Naive thymus-derived CD4-positive, alpha-beta T cell (primary cell): ENCODE measurements at regions not wholly inside any gene's neighbourhood (a gene's known extent, or its start where the extent isn't known, plus 50 kb on each side); places are given as distances from the start of the nearest gene placed in this dataset.

Experiments used
- ATAC-seq: fragments of 150-1000 bp; cut with Tn5 transposase; 2 replicates; pipeline ENCODE4 v1.10.0; 2021; ENCODE audit warnings: mild to moderate bottlenecking, moderate library complexity
- CTCF ChIA-PET: fragments of 350-600 bp; sonication (Branson Sonifier 250); formaldehyde crosslinking; loops from one replicate; lab custom pipeline; 2021; ENCODE audit warnings: antibody characterized with exemption; lab: Charles Lee
- POLR2A ChIA-PET: fragments of 350-600 bp; sonication (Branson Sonifier 250); formaldehyde crosslinking; loops from one replicate; lab custom pipeline; 2021; ENCODE audit warnings: antibody characterized with exemption, inconsistent platforms; lab: Charles Lee
- DNase-seq, 9 donors: peaks; one replicate each; pipeline versions ENCODE4 v3.0.0 to v3.0.0-alpha.2; 2020 to 2022; ENCODE audit warnings: mixed read lengths in 1 of 9
- H3K27ac ChIP-seq: one replicate; pipeline ENCODE4 v1.7.0; 2013; ENCODE audit warnings: mild to moderate bottlenecking, low read depth, low read length, moderate library complexity
- H3K27me3 ChIP-seq, 2 donors: one replicate each; pipeline ENCODE4 v1.7.0; 2013; ENCODE audit warnings: low read length in 2 of 2, mild to moderate bottlenecking in 2 of 2, moderate library complexity in 2 of 2; ENCODE audit not compliant: control insufficient read depth in 2 of 2, insufficient read depth in 2 of 2
- H3K36me3 ChIP-seq, 3 experiments: 1 replicate in 2 of 3; 2 replicates in 1 of 3; pipeline ENCODE4 v1.7.0; 2013; ENCODE audit warnings: low read length in 3 of 3, mild to moderate bottlenecking in 3 of 3, moderate library complexity in 1 of 3; ENCODE audit not compliant: insufficient read depth in 3 of 3, control insufficient read depth in 2 of 3
- H3K4me1 ChIP-seq, 2 donors: one replicate each; pipeline ENCODE4 v1.7.0; 2013; ENCODE audit warnings: low read length in 2 of 2, mild to moderate bottlenecking in 2 of 2, moderate library complexity in 1 of 2; ENCODE audit not compliant: control insufficient read depth in 2 of 2, insufficient read depth in 2 of 2
- H3K4me3 ChIP-seq: 2 replicates; pipeline ENCODE4 v1.7.0; 2013; ENCODE audit warnings: mild to moderate bottlenecking, low read length
- H3K9me3 ChIP-seq, 3 experiments: 1 replicate in 2 of 3; 2 replicates in 1 of 3; pipeline ENCODE4 v1.7.0; 2013; ENCODE audit warnings: low read length in 3 of 3; ENCODE audit not compliant: control insufficient read depth in 2 of 3
- H3K27ac Mint-ChIP-seq, 9 donors: one replicate each; pipeline ENCODE4 v1.8.0; 2020 to 2022; ENCODE audit warnings: mixed read lengths in 9 of 9, mild to moderate bottlenecking in 8 of 9, moderate library complexity in 5 of 9, inconsistent platforms in 2 of 9
- H3K27me3 Mint-ChIP-seq, 5 donors: one replicate each; pipeline ENCODE4 v1.8.0; 2021 to 2022; ENCODE audit warnings: mixed read lengths in 5 of 5, mild to moderate bottlenecking in 1 of 5
- H3K36me3 Mint-ChIP-seq, 5 donors: one replicate each; pipeline ENCODE4 v1.8.0; 2020 to 2022; ENCODE audit warnings: mixed read lengths in 5 of 5, mild to moderate bottlenecking in 3 of 5, inconsistent platforms in 1 of 5
- H3K4me1 Mint-ChIP-seq, 7 donors: one replicate each; pipeline ENCODE4 v1.8.0; 2020 to 2022; ENCODE audit warnings: mixed read lengths in 7 of 7, mild to moderate bottlenecking in 3 of 7, inconsistent platforms in 1 of 7
- H3K4me3 Mint-ChIP-seq, 10 donors: one replicate each; pipeline ENCODE4 v1.8.0; 2020 to 2022; ENCODE audit warnings: mild to moderate bottlenecking in 10 of 10, mixed read lengths in 10 of 10, moderate library complexity in 6 of 10, inconsistent platforms in 2 of 10
- H3K9me3 Mint-ChIP-seq, 11 donors: one replicate each; pipeline ENCODE4 v1.8.0; 2020 to 2022; ENCODE audit warnings: mixed read lengths in 11 of 11, mild to moderate bottlenecking in 4 of 11, inconsistent platforms in 1 of 11, moderate library complexity in 1 of 11
- intact Hi-C, 2 donors: fragments of 100-400 bp; cut with micrococcal nuclease; formaldehyde crosslinking; loops; one replicate each; pipeline ENCODE4 v1.15.1; 2023

DNA sequence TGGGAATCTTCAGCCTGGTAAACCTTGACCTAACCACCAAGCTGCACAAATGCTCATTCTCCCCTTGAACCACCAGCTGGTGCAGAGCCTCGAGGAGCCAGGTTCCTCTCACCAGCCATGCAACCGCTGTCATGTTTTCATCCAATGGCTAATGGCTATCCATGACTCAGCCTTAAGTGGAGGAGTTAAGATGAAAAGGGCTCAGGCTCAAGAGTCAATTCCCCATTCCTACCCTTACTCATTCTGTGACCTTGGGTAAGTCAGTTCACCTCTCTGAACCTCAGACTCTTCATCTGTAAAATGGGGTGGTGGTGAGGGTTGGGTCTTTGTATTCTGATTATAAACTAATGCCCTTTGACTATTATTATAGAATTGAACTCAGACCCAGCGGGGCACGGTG, 515.6 kb downstream of the SHQ1 start:
- Histone ChIP-seq H3K4me1 (no peaks in the 10 kb centered on the region), H3K9me3 (no peaks in the 10 kb centered on the region), H3K27me3 (no peaks in the 10 kb centered on the region), H3K27ac (no peak overlapping the region), H3K36me3 (no peaks in the 10 kb centered on the region), H3K4me3 (no peak overlapping the region)
- Mint-ChIP-seq H3K27ac (no peak overlapping the region), H3K9me3 (peaks cover 0 to under 1% (median 0%) of the 10 kb centered on the region in 11 donors), H3K4me1 (peaks cover 0 to 11% (median 0%) of the 10 kb centered on the region in 7 donors), H3K36me3 (peaks cover 0 to under 1% (median 0%) of the 10 kb centered on the region in 5 donors), H3K4me3 (no peak overlapping the region), H3K27me3 (peaks cover 0 to 9% (median 0%) of the 10 kb centered on the region in 5 donors)
- DNase-seq (no peak), ATAC-seq (no peak)
- CTCF ChIA-PET: no interaction called here
- POLR2A ChIA-PET: no interaction called here
- intact Hi-C loops: loop anchor here in 1 of 2 donors (2.0 kb wide), 1 partner anchor 14 kb away; no protein-coding TSS in a partner anchor

DNA sequence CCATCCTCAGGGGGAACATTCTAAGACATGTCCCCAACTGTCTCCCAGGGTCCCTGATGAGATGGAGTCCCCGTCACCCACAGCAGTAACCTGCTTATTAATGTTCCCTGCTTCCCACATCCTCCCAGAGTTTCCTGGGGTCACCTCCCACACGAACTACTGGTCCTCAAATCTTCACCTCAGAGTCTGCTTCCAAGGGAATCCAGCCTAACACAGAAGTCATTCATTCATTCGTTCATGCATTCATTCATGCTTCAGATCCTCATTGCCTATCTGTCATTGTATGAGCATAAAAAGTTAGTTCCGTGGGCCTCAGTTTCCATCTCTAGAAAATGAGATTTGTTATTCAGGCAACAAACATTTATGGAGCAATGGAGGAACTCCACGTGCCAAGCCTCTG, 516.2 kb downstream of the SHQ1 start:
- H3K4me1 Mint-ChIP-seq: peaks cover 0 to 11% (median 0%) of the 10 kb centered on the region in 7 donors
- H3K4me3 ChIP-seq: no peak overlapping the region
- H3K36me3 Mint-ChIP-seq: peaks cover 0 to 5% (median 0%) of the 10 kb centered on the region in 5 donors
- CTCF ChIA-PET: no interaction called here
- no peaks in the 10 kb centered on the region for H3K36me3 ChIP-seq
- H3K9me3 Mint-ChIP-seq: peaks cover 0 to 7% (median 0%) of the 10 kb centered on the region in 11 donors
- no peak overlapping the region for H3K27ac ChIP-seq
- ATAC-seq (no peak), DNase-seq (no peak)
- intact Hi-C loops: loop anchor here in 1 of 2 donors (2.0 kb wide), 1 partner anchor 15 kb away; no protein-coding TSS in a partner anchor
- POLR2A ChIA-PET: no interaction called here
- no peak overlapping the region for H3K4me3 Mint-ChIP-seq
- no peaks in the 10 kb centered on the region for H3K4me1 ChIP-seq
- H3K27me3 ChIP-seq: no peaks in the 10 kb centered on the region
- no peaks in the 10 kb centered on the region for H3K9me3 ChIP-seq
- H3K27ac Mint-ChIP-seq: peak overlapping the region in 1 of 9 donors; percentile 70
- H3K27me3 Mint-ChIP-seq: peaks cover 0 to 10% (median 0%) of the 10 kb centered on the region in 5 donors

DNA sequence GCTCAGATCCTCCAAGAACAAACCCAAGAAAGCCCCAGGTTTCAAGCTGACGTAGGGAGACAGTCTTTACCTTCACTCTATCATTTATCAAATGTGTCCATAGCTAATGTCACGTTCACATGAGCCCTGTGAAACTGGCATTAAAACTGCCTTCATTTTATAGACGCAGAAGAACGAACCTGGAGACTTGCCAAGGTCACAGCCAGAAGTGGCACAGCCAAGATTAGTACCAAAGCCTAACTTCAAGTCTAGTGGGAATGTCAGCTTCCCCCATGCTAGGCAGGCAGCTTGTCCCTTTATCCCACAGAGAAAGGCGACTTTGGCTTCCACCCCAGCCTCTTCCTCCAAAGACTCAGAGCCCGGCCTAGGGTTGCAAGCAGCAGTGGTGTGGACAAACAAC, 517.2 kb downstream of the SHQ1 start:
- H3K27ac Mint-ChIP-seq: peak overlapping the region in 1 of 9 donors; percentile 72
- H3K4me1 Mint-ChIP-seq: peaks cover 0 to 11% (median 0%) of the 10 kb centered on the region in 7 donors
- H3K27me3 Mint-ChIP-seq: peaks cover 0 to 11% (median 0%) of the 10 kb centered on the region in 5 donors
- CTCF ChIA-PET: no interaction called here
- Histone ChIP-seq H3K9me3 (no peaks in the 10 kb centered on the region), H3K27me3 (no peaks in the 10 kb centered on the region), H3K4me1 (no peaks in the 10 kb centered on the region), H3K4me3 (no peak overlapping the region), H3K27ac (no peak overlapping the region), H3K36me3 (no peaks in the 10 kb centered on the region)
- intact Hi-C loops: no loop called here
- POLR2A ChIA-PET: interaction anchor here (1.5 kb wide), 1 partner anchor 40 kb away, joined by 3 read pairs; no protein-coding TSS in a partner anchor
- peaks cover 0 to 9% (median 0%) of the 10 kb centered on the region in 11 donors for H3K9me3 Mint-ChIP-seq
- H3K4me3 Mint-ChIP-seq: no peak overlapping the region
- DNase-seq (no peak), ATAC-seq (no peak)
- H3K36me3 Mint-ChIP-seq: peaks cover 0 to 6% (median 0%) of the 10 kb centered on the region in 5 donors

DNA sequence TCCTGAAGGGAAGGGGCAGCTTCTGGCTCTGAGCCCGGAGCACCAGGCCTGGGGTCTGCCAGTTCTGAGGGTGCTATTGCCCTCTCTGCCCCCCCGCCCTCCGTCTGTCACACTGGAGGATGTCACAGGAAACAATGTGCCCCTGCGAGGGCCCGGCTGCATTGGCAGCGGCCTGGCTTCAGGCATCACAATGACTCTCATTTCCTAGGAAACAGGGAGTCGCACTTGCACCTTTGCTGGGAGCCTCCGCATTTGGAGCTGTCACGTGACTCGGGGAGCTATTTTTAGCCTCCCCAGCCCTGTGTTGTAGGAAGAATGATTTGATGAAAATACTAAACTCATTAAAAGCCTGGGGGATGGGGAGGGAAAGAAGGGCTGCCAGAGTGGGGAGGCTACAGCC, 518.9 kb downstream of the SHQ1 start:
- ChIA-PET POLR2A (interaction anchor here (0.6 kb wide), 1 partner anchor 426 kb away, joined by 3 read pairs; no protein-coding TSS in a partner anchor), CTCF (no interaction called here)
- no peak for ATAC-seq
- H3K9me3 Mint-ChIP-seq: peaks cover 0 to 9% (median 0%) of the 10 kb centered on the region in 11 donors
- no peak overlapping the region for H3K27ac ChIP-seq
- H3K27ac Mint-ChIP-seq: no peak overlapping the region
- no peak overlapping the region for H3K4me3 Mint-ChIP-seq
- peaks cover 0 to 6% (median 0%) of the 10 kb centered on the region in 5 donors for H3K36me3 Mint-ChIP-seq
- H3K27me3 Mint-ChIP-seq: peaks cover 0 to 11% (median 0%) of the 10 kb centered on the region in 5 donors
- no peaks in the 10 kb centered on the region for H3K27me3 ChIP-seq
- H3K4me1 ChIP-seq: no peaks in the 10 kb centered on the region
- H3K4me1 Mint-ChIP-seq: peaks cover 0 to 5% (median 0%) of the 10 kb centered on the region in 7 donors
- H3K9me3 ChIP-seq: no peaks in the 10 kb centered on the region
- H3K4me3 ChIP-seq: no peak overlapping the region
- no peak for DNase-seq
- no peaks in the 10 kb centered on the region for H3K36me3 ChIP-seq
- intact Hi-C loops: no loop called here

DNA sequence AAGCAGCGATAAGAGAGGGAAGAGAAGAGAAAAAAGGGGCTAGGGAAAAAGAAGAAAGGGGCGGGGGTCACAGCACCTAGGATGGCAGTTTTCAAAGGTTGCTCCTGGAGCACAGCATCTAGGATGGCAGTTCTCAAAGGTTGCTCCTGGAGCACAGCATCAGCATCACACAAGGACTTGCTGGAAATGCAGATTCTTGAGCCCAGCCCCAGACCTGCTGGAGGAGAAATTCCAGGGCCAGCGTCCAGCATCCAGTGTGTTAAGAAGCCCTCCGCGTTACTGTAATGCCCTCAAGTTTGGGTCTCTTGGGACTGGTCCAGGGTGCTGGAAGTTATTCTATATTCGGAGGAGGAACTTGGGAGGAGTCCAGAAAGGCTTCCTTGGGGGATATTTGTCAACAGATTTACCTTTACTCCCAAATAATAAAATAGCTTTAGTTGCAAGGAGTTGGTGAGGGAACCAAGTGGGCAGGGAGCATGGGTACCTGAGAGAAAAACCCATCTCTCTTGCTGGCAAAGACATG, 519.4 kb downstream of the SHQ1 start:
- Mint-ChIP-seq H3K36me3 (peaks cover 0 to 6% (median 0%) of the 10 kb centered on the region in 5 donors), H3K27me3 (peaks cover 0 to 11% (median 0%) of the 10 kb centered on the region in 5 donors), H3K4me1 (peaks cover 0 to 5% (median 0%) of the 10 kb centered on the region in 7 donors), H3K4me3 (no peak overlapping the region), H3K9me3 (peaks cover 0 to 9% (median 0%) of the 10 kb centered on the region in 11 donors), H3K27ac (no peak overlapping the region)
- H3K36me3 ChIP-seq: no peaks in the 10 kb centered on the region
- intact Hi-C loops: no loop called here
- no peak for ATAC-seq
- no peaks in the 10 kb centered on the region for H3K9me3 ChIP-seq
- ChIA-PET POLR2A (interaction anchor here (0.6 kb wide), 1 partner anchor 426 kb away, joined by 3 read pairs; no protein-coding TSS in a partner anchor), CTCF (interaction anchor here (1.1 kb wide), 1 partner anchor 11 kb away, joined by 3 read pairs; no protein-coding TSS in a partner anchor)
- H3K27ac ChIP-seq: no peak overlapping the region
- no peak overlapping the region for H3K4me3 ChIP-seq
- H3K4me1 ChIP-seq: no peaks in the 10 kb centered on the region
- no peak for DNase-seq
- H3K27me3 ChIP-seq: no peaks in the 10 kb centered on the region

DNA sequence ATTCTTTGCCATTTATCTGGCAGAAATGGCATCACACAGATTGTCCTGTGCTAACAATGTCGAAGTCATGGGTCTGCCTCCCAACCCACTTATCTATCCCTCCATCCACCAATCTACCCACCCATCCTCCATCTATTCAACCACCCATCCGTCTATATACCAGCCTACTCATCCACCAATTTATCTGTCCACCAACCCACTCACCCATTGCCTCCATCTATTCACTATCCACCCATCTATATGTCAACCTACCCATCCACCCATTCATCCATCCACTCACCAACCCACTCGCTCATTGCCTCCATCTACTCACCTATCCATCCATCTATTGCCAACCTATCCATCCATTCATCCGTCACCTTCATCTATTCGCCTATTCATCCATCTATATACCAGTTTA, 521.2 kb downstream of the SHQ1 start:
- no peaks in the 10 kb centered on the region for H3K27me3 ChIP-seq
- intact Hi-C loops: no loop called here
- H3K4me1 ChIP-seq: no peaks in the 10 kb centered on the region
- no peak overlapping the region for H3K4me3 Mint-ChIP-seq
- peaks cover 0 to 9% (median 0%) of the 10 kb centered on the region in 11 donors for H3K9me3 Mint-ChIP-seq
- ATAC-seq: no peak
- no peaks in the 10 kb centered on the region for H3K36me3 ChIP-seq
- DNase-seq: no peak
- ChIA-PET CTCF (no interaction called here), POLR2A (interaction anchor here (0.8 kb wide), 1 partner anchor 19 kb away, joined by 4 read pairs; no protein-coding TSS in a partner anchor)
- H3K4me1 Mint-ChIP-seq: peaks cover 0 to 5% (median 0%) of the 10 kb centered on the region in 7 donors
- peaks cover 0 to 6% (median 0%) of the 10 kb centered on the region in 5 donors for H3K36me3 Mint-ChIP-seq
- H3K27me3 Mint-ChIP-seq: peaks cover 0 to 11% (median 0%) of the 10 kb centered on the region in 5 donors
- no peaks in the 10 kb centered on the region for H3K9me3 ChIP-seq
- H3K27ac ChIP-seq: no peak overlapping the region
- H3K4me3 ChIP-seq: no peak overlapping the region
- H3K27ac Mint-ChIP-seq: no peak overlapping the region
